CD14-positive monocyte (primary cell): ENCODE measurements at regions not wholly inside any gene's neighbourhood (a gene's known extent, or its start where the extent isn't known, plus 50 kb on each side); places are given as distances from the start of the nearest gene placed in this dataset.

Experiments used
- DNase-seq, 3 donors: peaks; one replicate each; pipeline ENCODE4 v3.0.0-alpha.2; 2011 to 2022
- H2AFZ ChIP-seq: 2 replicates; pipeline ENCODE4 v1.6.0; 2012; ENCODE audit warnings: mild to moderate bottlenecking, low read depth, low read length, inconsistent platforms; ENCODE audit not compliant: insufficient read depth, poor library complexity, severe bottlenecking
- H3K27ac ChIP-seq, 2 donors: 1 replicate in 1 of 2; 2 replicates in 1 of 2; pipeline ENCODE4 v1.5.1; 2012 to 2013; ENCODE audit warnings: low read length in 2 of 2, control low read depth in 1 of 2, inconsistent platforms in 1 of 2, low read depth in 1 of 2, mild to moderate bottlenecking in 1 of 2
- H3K27me3 ChIP-seq, 2 donors: one replicate each; pipeline versions ENCODE4 v1.6.0 to v1.6.1; 2011 to 2013; ENCODE audit warnings: low read length in 2 of 2; ENCODE audit not compliant: control insufficient read depth in 2 of 2, insufficient read depth in 2 of 2
- H3K36me3 ChIP-seq, 2 donors: replicated peaks in 1 of 2; 1 replicate in 1 of 2; 2 replicates in 1 of 2; pipeline versions ENCODE4 v1.5.1 to v1.6.1; 2012 to 2013; ENCODE audit warnings: low read length in 2 of 2, control low read depth in 1 of 2, inconsistent platforms in 1 of 2, mild to moderate bottlenecking in 1 of 2; ENCODE audit not compliant: insufficient read depth in 2 of 2, control insufficient read depth in 1 of 2
- H3K4me1 ChIP-seq, 2 donors: 1 replicate in 1 of 2; 2 replicates in 1 of 2; pipeline versions ENCODE4 v1.5.1 to v1.6.1; 2012 to 2013; ENCODE audit warnings: low read length in 2 of 2, control low read depth in 1 of 2, inconsistent platforms in 1 of 2, mild to moderate bottlenecking in 1 of 2, moderate library complexity in 1 of 2; ENCODE audit not compliant: insufficient read depth in 2 of 2, control insufficient read depth in 1 of 2
- H3K4me2 ChIP-seq: replicated peaks from 2 replicates; pipeline ENCODE3; 2012; ENCODE audit warnings: low read length, moderate library complexity, mild to moderate bottlenecking; ENCODE audit not compliant: poor library complexity, severe bottlenecking; ENCODE audit errors: extremely low read depth
- H3K4me3 ChIP-seq, 3 experiments: fragments of 200-600 bp in 1 of 3; sonication (generic) in 1 of 3; replicated peaks in 1 of 3; 1 replicate in 2 of 3; 2 replicates in 1 of 3; pipeline ENCODE4 v1.5.1; 2011 to 2013; ENCODE audit warnings: low read length in 3 of 3, mild to moderate bottlenecking in 3 of 3, control low read depth in 2 of 3, low read depth in 2 of 3, inconsistent platforms in 1 of 3, moderate library complexity in 1 of 3
- H3K79me2 ChIP-seq: 2 replicates; pipeline ENCODE4 v1.6.0; 2012; ENCODE audit warnings: mild to moderate bottlenecking, control low read depth, inconsistent platforms, low read length, moderate library complexity; ENCODE audit not compliant: insufficient read depth
- H3K9ac ChIP-seq: 2 replicates; pipeline ENCODE4 v1.6.0; 2017; ENCODE audit warnings: low read length, mild to moderate bottlenecking; ENCODE audit not compliant: insufficient read depth, poor library complexity, severe bottlenecking
- H3K9me3 ChIP-seq, 2 donors: replicated peaks in 1 of 2; 1 replicate in 1 of 2; 2 replicates in 1 of 2; pipeline versions ENCODE4 v1.5.1 to v1.6.1; 2012 to 2013; ENCODE audit warnings: low read length in 2 of 2, control low read depth in 1 of 2; ENCODE audit not compliant: control insufficient read depth in 1 of 2, insufficient read depth in 1 of 2
- H4K20me1 ChIP-seq: 2 replicates; pipeline ENCODE4 v1.6.0; 2012; ENCODE audit warnings: mild to moderate bottlenecking, low read length, control low read depth, moderate library complexity; ENCODE audit not compliant: insufficient read depth
- H3K27ac Mint-ChIP-seq, 7 donors: one replicate each; pipeline ENCODE4 v1.8.0; 2020; ENCODE audit warnings: mild to moderate bottlenecking in 7 of 7, mixed read lengths in 7 of 7, moderate library complexity in 6 of 7, inconsistent platforms in 2 of 7
- H3K27me3 Mint-ChIP-seq, 3 donors: one replicate each; pipeline ENCODE4 v1.8.0; 2021 to 2022; ENCODE audit warnings: low read depth in 3 of 3, mild to moderate bottlenecking in 3 of 3, mixed read lengths in 3 of 3, moderate library complexity in 3 of 3, inconsistent platforms in 1 of 3
- H3K36me3 Mint-ChIP-seq, 2 donors: one replicate each; pipeline ENCODE4 v1.8.0; 2020; ENCODE audit warnings: mixed read lengths in 2 of 2, inconsistent platforms in 1 of 2, mild to moderate bottlenecking in 1 of 2
- H3K4me1 Mint-ChIP-seq: one replicate; pipeline ENCODE4 v1.8.0; 2020; ENCODE audit warnings: mild to moderate bottlenecking, mixed read lengths
- H3K4me3 Mint-ChIP-seq, 2 donors: one replicate each; pipeline ENCODE4 v1.8.0; 2020; ENCODE audit warnings: mild to moderate bottlenecking in 2 of 2, mixed read lengths in 2 of 2, moderate library complexity in 1 of 2
- H3K9me3 Mint-ChIP-seq, 7 donors: one replicate each; pipeline ENCODE4 v1.8.0; 2020 to 2022; ENCODE audit warnings: mixed read lengths in 7 of 7, mild to moderate bottlenecking in 6 of 7, moderate library complexity in 6 of 7, inconsistent platforms in 2 of 7
- WGBS: methylation state at CpG from one replicate; pipeline ENCODE4 v1.1.5; 2013; ENCODE audit warnings: missing lambda C conversion rate; ENCODE audit not compliant: insufficient coverage; 5-methylcytosine and 5-hydroxymethylcytosine counted together
- intact Hi-C, 2 donors: fragments of 100-400 bp; cut with micrococcal nuclease; formaldehyde crosslinking; loops; one replicate each; pipeline versions ENCODE4 v1.15.0 to v1.15.1; 2023
- TF ChIP-seq, protein P1 (sequence below): fragments of 200-600 bp; IDR thresholded peaks from one replicate; pipeline ENCODE4 v1.8.0; 2022; ENCODE audit warnings: antibody characterized with exemption, mild to moderate bottlenecking

DNA sequence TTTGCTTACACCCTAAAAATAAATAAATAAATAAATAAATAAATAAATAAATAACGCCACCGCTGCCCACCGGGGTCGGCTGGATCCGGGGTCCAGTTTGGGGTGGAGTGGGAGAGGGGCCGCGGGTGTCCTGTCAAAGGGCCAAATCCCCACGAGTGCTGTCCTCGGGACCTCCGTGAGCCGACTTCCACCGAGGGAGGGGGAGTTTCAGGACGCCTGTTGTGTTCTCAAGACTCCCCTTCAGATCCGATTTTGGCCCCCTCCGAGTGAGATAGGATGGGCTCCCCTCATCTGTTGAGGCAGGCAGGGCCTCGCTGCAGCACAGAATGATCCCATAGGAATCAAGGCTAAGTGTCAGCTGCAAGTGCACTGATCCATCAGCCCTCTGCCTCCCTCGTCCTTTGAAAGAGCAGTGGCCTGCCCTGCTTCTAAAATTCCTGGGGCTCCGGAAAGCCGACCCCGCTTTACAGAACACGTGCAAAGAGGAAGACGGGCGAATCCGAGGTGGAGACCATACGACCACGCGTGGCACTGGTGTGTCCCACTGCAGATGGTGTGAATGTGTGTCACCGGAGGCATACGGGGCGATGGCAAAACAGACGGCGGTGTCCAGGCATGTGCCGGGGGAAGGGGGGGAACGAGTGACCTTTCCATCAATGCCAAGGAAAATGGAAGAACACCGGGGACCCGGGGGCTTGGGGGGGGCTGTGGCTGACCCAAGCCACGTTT is 3880.5 kb downstream of the SRGAP2C start:
- no peaks in the 10 kb centered on the region for H3K79me2 ChIP-seq
- no peaks in the 10 kb centered on the region for H3K36me3 Mint-ChIP-seq
- H3K27me3 ChIP-seq = no peaks in the 10 kb centered on the region
- H3K4me2 ChIP-seq = no peak overlapping the region
- peaks cover 29 to 49% (median 38%) of the 10 kb centered on the region in 7 donors for H3K9me3 Mint-ChIP-seq
- TF ChIP-seq, protein P1, sequence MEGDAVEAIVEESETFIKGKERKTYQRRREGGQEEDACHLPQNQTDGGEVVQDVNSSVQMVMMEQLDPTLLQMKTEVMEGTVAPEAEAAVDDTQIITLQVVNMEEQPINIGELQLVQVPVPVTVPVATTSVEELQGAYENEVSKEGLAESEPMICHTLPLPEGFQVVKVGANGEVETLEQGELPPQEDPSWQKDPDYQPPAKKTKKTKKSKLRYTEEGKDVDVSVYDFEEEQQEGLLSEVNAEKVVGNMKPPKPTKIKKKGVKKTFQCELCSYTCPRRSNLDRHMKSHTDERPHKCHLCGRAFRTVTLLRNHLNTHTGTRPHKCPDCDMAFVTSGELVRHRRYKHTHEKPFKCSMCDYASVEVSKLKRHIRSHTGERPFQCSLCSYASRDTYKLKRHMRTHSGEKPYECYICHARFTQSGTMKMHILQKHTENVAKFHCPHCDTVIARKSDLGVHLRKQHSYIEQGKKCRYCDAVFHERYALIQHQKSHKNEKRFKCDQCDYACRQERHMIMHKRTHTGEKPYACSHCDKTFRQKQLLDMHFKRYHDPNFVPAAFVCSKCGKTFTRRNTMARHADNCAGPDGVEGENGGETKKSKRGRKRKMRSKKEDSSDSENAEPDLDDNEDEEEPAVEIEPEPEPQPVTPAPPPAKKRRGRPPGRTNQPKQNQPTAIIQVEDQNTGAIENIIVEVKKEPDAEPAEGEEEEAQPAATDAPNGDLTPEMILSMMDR = no peak
- H3K9me3 ChIP-seq = peaks cover 31 to 50% of the 10 kb centered on the region in 2 donors
- H3K4me1 ChIP-seq = no peaks in the 10 kb centered on the region
- H3K9ac ChIP-seq = no peak overlapping the region
- WGBS = 86% methylated on average over 29 of the region's 37 CpGs
- H2AFZ ChIP-seq = no peak overlapping the region
- H3K27me3 Mint-ChIP-seq = no peaks in the 10 kb centered on the region
- no peak overlapping the region for H3K4me3 ChIP-seq
- intact Hi-C loops = no loop called here
- no peaks in the 10 kb centered on the region for H4K20me1 ChIP-seq
- H3K27ac Mint-ChIP-seq = no peak overlapping the region
- no peaks in the 10 kb centered on the region for H3K4me1 Mint-ChIP-seq
- no peak for DNase-seq
- no peak overlapping the region for H3K4me3 Mint-ChIP-seq
- H3K27ac ChIP-seq = no peak overlapping the region
- H3K36me3 ChIP-seq = no peaks in the 10 kb centered on the region

DNA sequence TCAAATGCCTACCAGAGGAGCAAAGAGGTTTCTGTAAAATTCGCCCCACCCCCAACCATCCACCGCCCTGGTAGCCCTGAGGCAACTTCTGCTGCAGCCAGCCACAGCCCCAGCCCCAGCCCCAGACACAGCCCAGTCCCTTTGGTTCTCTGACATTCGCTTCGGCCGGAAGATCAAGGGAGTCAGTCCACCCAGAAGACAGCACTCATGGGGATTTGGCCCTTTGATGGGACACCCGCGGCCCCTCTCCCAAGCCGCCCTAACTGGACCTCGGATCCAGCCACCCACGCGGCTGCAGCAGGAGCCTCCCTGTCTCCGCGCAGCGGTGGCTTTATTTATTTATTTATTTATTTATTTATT is 3881.0 kb downstream of the SRGAP2C start:
- Histone ChIP-seq H3K27me3 (no peaks in the 10 kb centered on the region), H3K79me2 (no peaks in the 10 kb centered on the region), H4K20me1 (no peaks in the 10 kb centered on the region), H3K27ac (no peak overlapping the region), H3K4me1 (no peaks in the 10 kb centered on the region), H2AFZ (no peak overlapping the region), H3K4me2 (no peak overlapping the region), H3K36me3 (no peaks in the 10 kb centered on the region), H3K4me3 (no peak overlapping the region), H3K9ac (no peak overlapping the region), H3K9me3 (peaks cover 31 to 55% of the 10 kb centered on the region in 2 donors)
- TF ChIP-seq, protein P1 = no peak
- no peak overlapping the region for H3K4me3 Mint-ChIP-seq
- intact Hi-C loops = no loop called here
- 67% methylated on average over 5 of the region's 14 CpGs for WGBS
- peaks cover 31 to 52% (median 43%) of the 10 kb centered on the region in 7 donors for H3K9me3 Mint-ChIP-seq
- no peak for DNase-seq
- H3K36me3 Mint-ChIP-seq = no peaks in the 10 kb centered on the region
- H3K4me1 Mint-ChIP-seq = no peaks in the 10 kb centered on the region
- no peak overlapping the region for H3K27ac Mint-ChIP-seq
- no peaks in the 10 kb centered on the region for H3K27me3 Mint-ChIP-seq
